ENCODE measurements at regions not wholly inside any gene's neighbourhood (a gene's known extent, or its start where the extent isn't known, plus 50 kb on each side); places are given as distances from the start of the nearest gene placed in this dataset.

GRCh38 chr11:96622026-96622634 is 232.3 kb downstream of the JRKL start:
- TF ChIP-seq POLR2AphosphoS5 (IDR thresholded peaks at IDR 0.05; ENCODE audit: low read depth, low read length) (no peak), POLR2A (IDR thresholded peaks at IDR 0.05; ENCODE audit: low read depth, low read length) (no peak), TAF1 (IDR thresholded peaks at IDR 0.05; ENCODE audit: low read depth, low read length) (no peak), SPI1 (IDR thresholded peaks at IDR 0.05; ENCODE audit: low read depth, low read length) (no peak)

Measured in GM12891 (cell line).